ENCODE measurements at regions not wholly inside any gene's neighbourhood (a gene's known extent, or its start where the extent isn't known, plus 50 kb on each side); places are given as distances from the start of the nearest gene placed in this dataset.

DNA sequence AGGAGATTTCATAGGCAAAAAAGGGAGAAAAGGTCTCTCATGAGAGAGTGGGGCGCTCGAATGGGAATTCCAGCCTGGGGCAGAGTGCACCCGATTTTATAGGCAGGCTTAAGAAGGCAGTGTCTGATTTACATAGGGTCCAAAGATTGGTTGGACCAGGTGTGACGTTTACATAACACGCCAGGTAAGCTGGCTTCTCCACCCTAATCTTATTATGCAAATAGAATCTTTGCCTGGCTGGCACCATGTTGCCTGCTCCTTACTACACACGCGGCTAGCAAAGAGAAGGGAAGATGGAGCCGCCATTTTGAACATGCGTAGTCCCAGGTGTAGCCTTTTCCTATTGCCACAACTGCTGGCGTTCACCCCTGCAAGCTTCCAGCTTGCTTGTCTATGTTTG lies 103.7 kb downstream of the SLC16A1 start:
- Histone ChIP-seq H3K27ac (ENCODE audit: low read depth, low read length) (no peak overlapping the region), H3K9ac (ENCODE audit: extremely low read depth, low read length, poor library complexity, severe bottlenecking) (no peak overlapping the region), H3K4me1 (ENCODE audit: control insufficient read depth, insufficient read depth, low read length) (no peaks in the 10 kb centered on the region), H3K9me3 (ENCODE audit: control insufficient read depth, low read length) (no peaks in the 10 kb centered on the region), H3K36me3 (ENCODE audit: control insufficient read depth, insufficient read depth, low read length) (no peaks in the 10 kb centered on the region), H3K4me3 (ENCODE audit: low read length) (no peak overlapping the region), H3K27me3 (ENCODE audit: control insufficient read depth, insufficient read depth, low read length, poor library complexity, severe bottlenecking) (no peaks in the 10 kb centered on the region)
- Mint-ChIP-seq H3K36me3 (ENCODE audit: low read depth) (peaks cover 26% of the 10 kb centered on the region), H3K4me1 (peaks cover 29% of the 10 kb centered on the region), H3K4me3 (peak overlapping the region; percentile 14), H3K27ac (peak overlapping the region; percentile 75), H3K27me3 (ENCODE audit: insufficient read depth) (peaks cover 8% of the 10 kb centered on the region), H3K9me3 (peaks cover 11% of the 10 kb centered on the region)
- TF ChIP-seq, protein P1, sequence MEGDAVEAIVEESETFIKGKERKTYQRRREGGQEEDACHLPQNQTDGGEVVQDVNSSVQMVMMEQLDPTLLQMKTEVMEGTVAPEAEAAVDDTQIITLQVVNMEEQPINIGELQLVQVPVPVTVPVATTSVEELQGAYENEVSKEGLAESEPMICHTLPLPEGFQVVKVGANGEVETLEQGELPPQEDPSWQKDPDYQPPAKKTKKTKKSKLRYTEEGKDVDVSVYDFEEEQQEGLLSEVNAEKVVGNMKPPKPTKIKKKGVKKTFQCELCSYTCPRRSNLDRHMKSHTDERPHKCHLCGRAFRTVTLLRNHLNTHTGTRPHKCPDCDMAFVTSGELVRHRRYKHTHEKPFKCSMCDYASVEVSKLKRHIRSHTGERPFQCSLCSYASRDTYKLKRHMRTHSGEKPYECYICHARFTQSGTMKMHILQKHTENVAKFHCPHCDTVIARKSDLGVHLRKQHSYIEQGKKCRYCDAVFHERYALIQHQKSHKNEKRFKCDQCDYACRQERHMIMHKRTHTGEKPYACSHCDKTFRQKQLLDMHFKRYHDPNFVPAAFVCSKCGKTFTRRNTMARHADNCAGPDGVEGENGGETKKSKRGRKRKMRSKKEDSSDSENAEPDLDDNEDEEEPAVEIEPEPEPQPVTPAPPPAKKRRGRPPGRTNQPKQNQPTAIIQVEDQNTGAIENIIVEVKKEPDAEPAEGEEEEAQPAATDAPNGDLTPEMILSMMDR (conservative IDR thresholded peaks at IDR 0.05): no peak
- DNase-seq: no peak
- WGBS, 2 experiments (ENCODE audit: insufficient coverage in 1 of 2, insufficient read length in 1 of 2): 91 to 95% methylated on average over 9 to 10 of the region's 10 CpGs

DNA sequence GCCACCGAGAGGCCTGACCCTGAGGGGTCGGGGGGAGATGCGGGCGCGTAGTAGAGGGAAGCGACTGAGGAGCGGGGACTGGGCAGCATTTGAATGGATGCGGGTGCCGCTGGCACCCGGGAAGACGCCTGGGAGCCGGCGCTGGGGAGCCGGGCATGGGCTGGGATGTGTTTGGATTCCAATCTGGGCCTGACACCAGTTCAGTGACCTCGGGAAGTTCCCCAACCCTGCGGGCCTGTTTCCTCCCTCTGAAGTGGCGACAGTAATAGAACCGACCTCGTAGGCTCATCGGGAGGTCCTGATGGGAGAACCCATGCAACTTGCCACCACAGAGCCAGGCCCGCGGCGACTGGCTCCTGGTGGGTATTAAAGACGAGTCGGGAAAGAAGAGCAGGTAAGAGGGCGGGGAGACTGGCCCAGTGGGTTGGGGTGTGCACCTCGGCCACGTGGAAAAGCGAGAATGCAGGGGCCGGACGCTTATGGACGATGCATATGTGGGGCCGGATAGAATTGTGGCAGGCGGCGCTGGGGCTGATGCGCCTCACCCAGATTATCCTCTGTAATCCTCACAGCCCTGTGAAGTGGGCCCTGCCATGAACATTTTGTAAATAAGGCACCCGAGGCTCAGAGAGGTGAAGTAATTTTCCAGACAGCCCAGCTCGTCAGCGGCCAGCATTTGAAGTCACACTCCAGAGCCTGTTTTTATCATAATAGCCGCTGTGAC lies 105.8 kb downstream of the SLC16A1 start:
- Histone ChIP-seq H3K4me1 (ENCODE audit: control insufficient read depth, insufficient read depth, low read length) (peaks cover 5% of the 10 kb centered on the region), H3K27me3 (ENCODE audit: control insufficient read depth, insufficient read depth, low read length, poor library complexity, severe bottlenecking) (no peaks in the 10 kb centered on the region), H3K9ac (ENCODE audit: extremely low read depth, low read length, poor library complexity, severe bottlenecking) (no peak overlapping the region), H3K9me3 (ENCODE audit: control insufficient read depth, low read length) (no peaks in the 10 kb centered on the region), H3K36me3 (ENCODE audit: control insufficient read depth, insufficient read depth, low read length) (no peaks in the 10 kb centered on the region), H3K4me3 (ENCODE audit: low read length) (peak overlapping the region; percentile 8), H3K27ac (ENCODE audit: low read depth, low read length) (no peak overlapping the region)
- Mint-ChIP-seq H3K4me1 (peaks cover 29% of the 10 kb centered on the region), H3K9me3 (peaks cover 12% of the 10 kb centered on the region), H3K27ac (peak overlapping the region; percentile 95), H3K4me3 (peak overlapping the region; percentile 72), H3K27me3 (ENCODE audit: insufficient read depth) (peaks cover 3% of the 10 kb centered on the region), H3K36me3 (ENCODE audit: low read depth) (peaks cover 21% of the 10 kb centered on the region)
- WGBS, 2 experiments (ENCODE audit: insufficient coverage in 1 of 2, insufficient read length in 1 of 2): 75% methylated on average over 30 to 40 of the region's 40 CpGs
- peak; percentile 80 for DNase-seq
- TF ChIP-seq, protein P1 (conservative IDR thresholded peaks at IDR 0.05): no peak

DNA sequence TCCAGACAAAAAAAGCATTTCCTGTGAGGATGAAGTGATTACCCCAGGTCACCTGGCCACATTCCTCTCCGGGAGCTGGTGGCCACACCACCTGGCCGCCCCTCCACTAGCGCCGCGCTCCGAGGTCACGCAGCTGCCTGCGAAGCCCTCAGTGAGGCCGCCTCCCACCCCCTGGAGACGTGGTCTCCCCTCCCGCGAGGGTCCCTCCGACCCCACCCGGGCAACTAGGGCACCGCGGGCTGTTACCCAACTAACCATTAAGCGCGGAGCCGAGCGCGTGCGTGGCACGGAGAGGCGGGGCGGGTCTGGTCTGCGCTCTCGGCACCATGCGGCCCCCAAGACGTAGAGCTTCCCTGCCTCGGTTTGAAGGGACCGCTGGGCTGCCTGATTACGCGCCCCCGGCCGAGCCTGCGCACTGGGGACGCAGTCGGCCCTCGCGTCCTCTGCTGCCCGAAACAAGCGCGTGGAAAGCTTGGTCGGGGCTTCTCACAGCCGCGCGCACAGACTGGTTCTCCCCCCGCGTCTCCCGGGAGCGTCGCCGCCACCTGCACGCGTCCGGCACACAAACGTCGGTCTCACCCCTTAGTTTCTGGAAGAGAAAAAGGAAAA lies 106.5 kb downstream of the SLC16A1 start:
- no peaks in the 10 kb centered on the region for H3K36me3 ChIP-seq (ENCODE audit: control insufficient read depth, insufficient read depth, low read length)
- H3K9ac ChIP-seq (ENCODE audit: extremely low read depth, low read length, poor library complexity, severe bottlenecking): no peak overlapping the region
- no peaks in the 10 kb centered on the region for H3K9me3 ChIP-seq (ENCODE audit: control insufficient read depth, low read length)
- peaks cover 12% of the 10 kb centered on the region for H3K9me3 Mint-ChIP-seq
- peaks cover 27% of the 10 kb centered on the region for H3K4me1 Mint-ChIP-seq
- no peaks in the 10 kb centered on the region for H3K27me3 ChIP-seq (ENCODE audit: control insufficient read depth, insufficient read depth, low read length, poor library complexity, severe bottlenecking)
- peak overlapping the region; percentile 95 for H3K27ac Mint-ChIP-seq
- H3K36me3 Mint-ChIP-seq (ENCODE audit: low read depth): peaks cover 21% of the 10 kb centered on the region
- H3K4me3 Mint-ChIP-seq: peak overlapping the region; percentile 72
- peak; percentile 90 for DNase-seq
- TF ChIP-seq, protein P1 (conservative IDR thresholded peaks at IDR 0.05): no peak
- peaks cover 5% of the 10 kb centered on the region for H3K4me1 ChIP-seq (ENCODE audit: control insufficient read depth, insufficient read depth, low read length)
- H3K4me3 ChIP-seq (ENCODE audit: low read length): peak overlapping the region; percentile 8
- H3K27me3 Mint-ChIP-seq (ENCODE audit: insufficient read depth): peaks cover 2% of the 10 kb centered on the region
- WGBS, 2 experiments (ENCODE audit: insufficient coverage in 1 of 2, insufficient read length in 1 of 2): 41 to 69% methylated on average over 34 to 58 of the region's 58 CpGs
- H3K27ac ChIP-seq (ENCODE audit: low read depth, low read length): no peak overlapping the region

All from endodermal cell (in vitro differentiated cells).